ENCODE measurements at regions not wholly inside any gene's neighbourhood (a gene's known extent, or its start where the extent isn't known, plus 50 kb on each side); places are given as distances from the start of the nearest gene placed in this dataset.
A peak's percentile ranks its signal among the peaks of the same experiment; 100 is the strongest.
"Not testable (repeated sequence)": the region's sequence is repeated elsewhere in the genome, so short reads cannot be mapped to it uniquely, and the experiment has no call there.

DNA sequence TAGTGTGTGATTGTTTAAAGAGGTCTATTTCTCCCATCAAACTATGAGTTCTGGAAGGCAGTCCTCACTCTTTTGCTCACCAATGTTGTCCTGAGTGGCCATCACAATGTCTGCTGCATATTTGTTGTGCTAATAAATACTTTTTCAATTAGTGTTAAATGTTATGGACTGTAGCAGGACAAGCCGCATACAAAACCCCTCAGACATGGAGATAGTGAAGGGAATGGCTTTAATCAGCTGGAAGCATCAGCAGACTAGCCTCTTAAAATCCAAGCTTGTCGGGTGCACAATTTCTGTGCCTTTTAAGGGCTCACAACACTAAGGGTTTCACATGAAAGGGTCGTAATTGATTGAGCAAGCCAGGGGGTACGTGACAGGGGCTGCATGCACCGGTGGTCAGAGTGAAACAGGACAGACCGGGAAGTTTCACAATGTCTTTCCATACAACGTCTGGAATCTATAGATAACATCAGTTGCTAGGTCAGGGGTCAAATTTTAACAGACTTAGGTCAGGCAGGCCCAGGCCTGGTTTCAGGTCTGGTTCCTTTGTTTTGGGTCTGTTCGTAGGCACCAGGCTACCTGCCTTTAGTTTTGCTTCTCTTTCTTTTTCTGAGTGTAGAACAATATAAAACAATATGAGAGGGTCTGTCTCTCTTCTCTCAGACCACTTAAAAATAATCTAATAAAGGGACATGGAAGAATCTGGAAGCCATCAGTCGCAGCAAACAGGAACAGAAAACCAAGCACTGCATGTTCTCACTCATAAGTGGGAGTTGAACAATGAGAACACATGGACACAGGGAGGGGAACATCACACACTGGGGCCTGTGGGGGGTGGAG, 327.6 kb upstream of the HTR1E start:
- DNase-seq: peak in 2 of 5 donors; percentile 4 to 9
- no peak overlapping the region for H3K4me3 ChIP-seq (ENCODE audit: low read length in 3 of 3)
- no peaks in the 10 kb centered on the region for H3K36me3 ChIP-seq (ENCODE audit: control insufficient read depth in 2 of 3, insufficient read depth in 3 of 3, low read length in 3 of 3)
- no peaks in the 10 kb centered on the region for H3K4me1 ChIP-seq (ENCODE audit: control insufficient read depth in 2 of 3, insufficient read depth in 2 of 3, low read depth in 1 of 3, low read length in 3 of 3)
- no peak for FAIRE-seq
- H3K9me3 ChIP-seq (ENCODE audit: control insufficient read depth in 2 of 3, insufficient read depth in 1 of 3, low read length in 3 of 3): no peaks in the 10 kb centered on the region
- intact Hi-C loops (cut with DNase I): no loop called here
- TF ChIP-seq, protein P1, sequence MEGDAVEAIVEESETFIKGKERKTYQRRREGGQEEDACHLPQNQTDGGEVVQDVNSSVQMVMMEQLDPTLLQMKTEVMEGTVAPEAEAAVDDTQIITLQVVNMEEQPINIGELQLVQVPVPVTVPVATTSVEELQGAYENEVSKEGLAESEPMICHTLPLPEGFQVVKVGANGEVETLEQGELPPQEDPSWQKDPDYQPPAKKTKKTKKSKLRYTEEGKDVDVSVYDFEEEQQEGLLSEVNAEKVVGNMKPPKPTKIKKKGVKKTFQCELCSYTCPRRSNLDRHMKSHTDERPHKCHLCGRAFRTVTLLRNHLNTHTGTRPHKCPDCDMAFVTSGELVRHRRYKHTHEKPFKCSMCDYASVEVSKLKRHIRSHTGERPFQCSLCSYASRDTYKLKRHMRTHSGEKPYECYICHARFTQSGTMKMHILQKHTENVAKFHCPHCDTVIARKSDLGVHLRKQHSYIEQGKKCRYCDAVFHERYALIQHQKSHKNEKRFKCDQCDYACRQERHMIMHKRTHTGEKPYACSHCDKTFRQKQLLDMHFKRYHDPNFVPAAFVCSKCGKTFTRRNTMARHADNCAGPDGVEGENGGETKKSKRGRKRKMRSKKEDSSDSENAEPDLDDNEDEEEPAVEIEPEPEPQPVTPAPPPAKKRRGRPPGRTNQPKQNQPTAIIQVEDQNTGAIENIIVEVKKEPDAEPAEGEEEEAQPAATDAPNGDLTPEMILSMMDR (IDR thresholded peaks at IDR 0.05; ENCODE audit: borderline replicate concordance, extremely low read depth, insufficient read depth): no peak
- H3K27me3 ChIP-seq (ENCODE audit: control insufficient read depth, insufficient read depth, low read length): no peaks in the 10 kb centered on the region
- no peak overlapping the region for H3K27ac ChIP-seq (ENCODE audit: low read depth in 2 of 2, low read length in 2 of 2)
- H3K9ac ChIP-seq (ENCODE audit: low read length in 3 of 3): no peak overlapping the region

DNA sequence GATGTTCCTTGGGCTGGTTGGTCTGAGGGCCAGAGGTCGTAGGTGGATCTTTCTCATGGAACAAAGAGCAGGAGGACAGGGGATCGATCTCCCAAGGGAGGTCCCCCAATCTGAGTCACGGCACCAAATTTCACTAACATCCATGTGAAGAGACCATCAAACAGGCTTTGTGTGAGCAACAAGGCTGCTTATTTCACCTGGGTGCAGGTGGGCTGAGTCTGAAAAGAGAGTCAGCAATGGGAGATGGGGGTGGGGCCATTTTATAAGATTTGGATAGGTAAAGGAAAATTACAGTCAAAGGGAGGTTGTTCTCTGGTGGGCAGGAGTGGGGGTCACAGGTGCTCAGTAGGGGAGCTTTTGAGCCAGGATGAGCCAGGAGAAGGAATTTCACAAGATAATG, 334.0 kb upstream of the HTR1E start:
- H3K27ac ChIP-seq (ENCODE audit: low read depth in 2 of 2, low read length in 2 of 2); H3K27me3 ChIP-seq (ENCODE audit: control insufficient read depth, insufficient read depth, low read length); H3K36me3 ChIP-seq (ENCODE audit: control insufficient read depth in 2 of 3, insufficient read depth in 3 of 3, low read length in 3 of 3); intact Hi-C loops (cut with DNase I); DNase-seq; H3K4me1 ChIP-seq (ENCODE audit: control insufficient read depth in 2 of 3, insufficient read depth in 2 of 3, low read depth in 1 of 3, low read length in 3 of 3); H3K9me3 ChIP-seq (ENCODE audit: control insufficient read depth in 2 of 3, insufficient read depth in 1 of 3, low read length in 3 of 3); FAIRE-seq; H3K4me3 ChIP-seq (ENCODE audit: low read length in 3 of 3); H3K9ac ChIP-seq (ENCODE audit: low read length in 3 of 3): not testable (repeated sequence)

DNA sequence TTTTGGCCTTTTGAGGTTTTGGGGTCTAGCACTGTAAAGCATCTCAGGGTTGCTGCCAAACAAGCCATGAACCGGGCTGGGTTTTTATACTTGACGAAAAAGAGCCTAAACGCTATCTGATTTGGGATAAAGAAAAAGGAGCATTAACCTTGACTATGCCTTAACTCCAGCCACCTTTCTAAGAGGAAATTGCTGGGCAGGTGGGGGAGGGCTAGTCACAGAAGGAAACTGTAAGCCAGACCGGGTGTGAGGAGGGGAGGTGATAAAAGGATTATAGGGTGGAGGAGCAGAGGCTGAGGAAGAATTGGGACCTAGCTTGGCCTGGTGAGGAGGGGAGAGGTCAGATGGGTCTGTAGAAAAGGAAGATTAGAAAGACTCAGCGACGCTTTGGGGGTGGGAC, 335.2 kb upstream of the HTR1E start:
- DNase-seq; FAIRE-seq; H3K4me1 ChIP-seq (ENCODE audit: control insufficient read depth in 2 of 3, insufficient read depth in 2 of 3, low read depth in 1 of 3, low read length in 3 of 3); intact Hi-C loops (cut with DNase I); H3K9ac ChIP-seq (ENCODE audit: low read length in 3 of 3); H3K36me3 ChIP-seq (ENCODE audit: control insufficient read depth in 2 of 3, insufficient read depth in 3 of 3, low read length in 3 of 3); H3K27ac ChIP-seq (ENCODE audit: low read depth in 2 of 2, low read length in 2 of 2); H3K9me3 ChIP-seq (ENCODE audit: control insufficient read depth in 2 of 3, insufficient read depth in 1 of 3, low read length in 3 of 3); H3K27me3 ChIP-seq (ENCODE audit: control insufficient read depth, insufficient read depth, low read length); H3K4me3 ChIP-seq (ENCODE audit: low read length in 3 of 3): not testable (repeated sequence)

GRCh38 chr6:86598969-86599368, 338.4 kb upstream of the HTR1E start:
- FAIRE-seq; H3K9me3 ChIP-seq (ENCODE audit: control insufficient read depth in 2 of 3, insufficient read depth in 1 of 3, low read length in 3 of 3); H3K4me3 ChIP-seq (ENCODE audit: low read length in 3 of 3); H3K9ac ChIP-seq (ENCODE audit: low read length in 3 of 3); intact Hi-C loops (cut with DNase I); H3K36me3 ChIP-seq (ENCODE audit: control insufficient read depth in 2 of 3, insufficient read depth in 3 of 3, low read length in 3 of 3); H3K27ac ChIP-seq (ENCODE audit: low read depth in 2 of 2, low read length in 2 of 2); DNase-seq; H3K4me1 ChIP-seq (ENCODE audit: control insufficient read depth in 2 of 3, insufficient read depth in 2 of 3, low read depth in 1 of 3, low read length in 3 of 3); H3K27me3 ChIP-seq (ENCODE audit: control insufficient read depth, insufficient read depth, low read length): not testable (repeated sequence)

DNA sequence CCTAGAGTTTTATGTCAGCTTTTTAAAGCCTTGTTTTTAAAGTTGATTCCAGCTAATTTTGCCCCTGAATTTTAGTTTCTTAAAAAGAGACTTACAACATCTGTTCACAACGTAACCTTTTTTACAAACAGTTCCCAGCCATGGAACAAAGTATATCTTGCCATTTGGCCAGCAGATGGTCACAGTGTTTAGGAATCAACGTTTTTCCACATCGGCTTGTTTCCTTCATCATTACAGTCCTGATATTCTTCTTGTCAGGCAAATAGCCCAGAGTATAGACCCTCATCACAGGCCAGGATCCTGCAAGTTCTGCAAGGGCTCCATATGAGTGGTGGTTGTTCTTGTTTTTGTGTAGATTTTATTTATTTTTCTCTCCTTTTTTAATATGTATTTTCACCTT, 341.7 kb upstream of the HTR1E start:
- Histone ChIP-seq H3K4me1 (ENCODE audit: control insufficient read depth in 2 of 3, insufficient read depth in 2 of 3, low read depth in 1 of 3, low read length in 3 of 3) (no peaks in the 10 kb centered on the region), H3K36me3 (ENCODE audit: control insufficient read depth in 2 of 3, insufficient read depth in 3 of 3, low read length in 3 of 3) (no peaks in the 10 kb centered on the region), H3K9ac (ENCODE audit: low read length in 3 of 3) (no peak overlapping the region), H3K9me3 (ENCODE audit: control insufficient read depth in 2 of 3, insufficient read depth in 1 of 3, low read length in 3 of 3) (no peaks in the 10 kb centered on the region), H3K27ac (ENCODE audit: low read depth in 2 of 2, low read length in 2 of 2) (no peak overlapping the region), H3K4me3 (ENCODE audit: low read length in 3 of 3) (no peak overlapping the region), H3K27me3 (ENCODE audit: control insufficient read depth, insufficient read depth, low read length) (no peaks in the 10 kb centered on the region)
- intact Hi-C loops (cut with DNase I): no loop called here
- TF ChIP-seq, protein P1 (IDR thresholded peaks at IDR 0.05; ENCODE audit: borderline replicate concordance, extremely low read depth, insufficient read depth): no peak
- FAIRE-seq (no peak), DNase-seq (peak in 1 of 5 donors; percentile 15)

All from kidney (tissue), 13 donors.